K562 (cell line): ENCODE measurements at regions not wholly inside any gene's neighbourhood (a gene's known extent, or its start where the extent isn't known, plus 50 kb on each side); places are given as distances from the start of the nearest gene placed in this dataset.

Experiments used
- ATAC-seq: fragments of 200-7000 bp; cut with Tn5 transposase; 3 replicates; pipeline ENCODE4 v1.9.1; 2020; ENCODE audit warnings: moderate library complexity
- BruUV-seq: library from RNA; stranded (reverse); fragments of 400-500 nt; replicated peaks from 2 replicates; lab custom pipeline; 2021; lab: Mats Ljungman, UMichigan
- CTCF ChIA-PET: fragments of 300-600 bp; formaldehyde crosslinking; extraction: SDS; loops from one replicate; lab custom pipeline; 2021; ENCODE audit warnings: low intra/inter-chr PET ratio; lab: Yijun Ruan, JAX
- POLR2A ChIA-PET: fragments of 300-600, 350-650 bp; sonication (Branson Sonifier 250); formaldehyde crosslinking; extraction: SDS; loops from one replicate; lab custom pipeline; 2021; ENCODE audit warnings: antibody characterized with exemption, inconsistent platforms; lab: Yijun Ruan, JAX
- DNase-seq, 4 experiments: peaks; one replicate each; pipeline versions ENCODE4 v3.0.0 to v3.0.0-alpha.2; 2011 to 2018; ENCODE audit warnings: low spot score in 3 of 4, mixed read lengths in 3 of 4; ENCODE audit errors: extremely low read depth in 1 of 4
- FAIRE-seq: peaks from 2 replicates; lab custom pipeline; 2011; peaks lifted over from hg19 to GRCh38; lab: Jason Lieb, UNC
- H2AFZ ChIP-seq: 2 replicates; pipeline ENCODE4 v1.6.0; 2011; ENCODE audit warnings: low read depth, low read length, control low read depth, inconsistent platforms
- H3K27ac ChIP-seq: fragments of 200-600 bp; 3 replicates; pipeline ENCODE4 v1.8.0; 2011; ENCODE audit warnings: low read depth, mild to moderate bottlenecking, control low read depth, inconsistent platforms, low read length, moderate library complexity, mixed read lengths; ENCODE audit errors: extremely low read depth
- H3K27me3 ChIP-seq, 2 experiments: fragments of 300-600 bp in 1 of 2; 2 replicates in 1 of 2; 3 replicates in 1 of 2; pipeline versions ENCODE4 v1.6.0 to v1.8.0; 2011; ENCODE audit warnings: inconsistent platforms in 2 of 2, low read length in 2 of 2, mild to moderate bottlenecking in 1 of 2, mixed read lengths in 1 of 2, moderate library complexity in 1 of 2; ENCODE audit not compliant: control insufficient read depth in 2 of 2, insufficient read depth in 2 of 2
- H3K36me3 ChIP-seq: fragments of 300-600 bp; 3 replicates; pipeline ENCODE4 v1.8.0; 2011; ENCODE audit warnings: mild to moderate bottlenecking, low read length, inconsistent platforms; ENCODE audit not compliant: control insufficient read depth, insufficient read depth
- H3K4me1 ChIP-seq, 2 experiments: fragments of 200-600 bp in 1 of 2; replicated peaks in 1 of 2; 2 replicates in 1 of 2; 3 replicates in 1 of 2; pipeline versions ENCODE4 v1.5.1 to v1.8.0; 2011; ENCODE audit warnings: inconsistent platforms in 2 of 2, low read length in 2 of 2, mild to moderate bottlenecking in 1 of 2, mixed read lengths in 1 of 2, moderate library complexity in 1 of 2; ENCODE audit not compliant: control insufficient read depth in 2 of 2, insufficient read depth in 2 of 2
- H3K4me2 ChIP-seq: 2 replicates; pipeline ENCODE4 v1.6.1; 2011; ENCODE audit warnings: low read length, control low read depth, inconsistent platforms, mixed read lengths; ENCODE audit not compliant: insufficient read depth
- H3K4me3 ChIP-seq: fragments of 200-600 bp; sonication (generic), shearing (Covaris generic); 2 replicates; pipeline ENCODE4 v1.5.1; 2016; ENCODE audit warnings: control low read depth, inconsistent platforms
- H3K79me2 ChIP-seq: fragments of 200-600 bp; 3 replicates; pipeline ENCODE4 v1.8.0; 2011; ENCODE audit warnings: low read length, inconsistent platforms; ENCODE audit not compliant: control insufficient read depth, insufficient read depth
- H3K9ac ChIP-seq, 2 experiments: 2 replicates each; pipeline versions ENCODE4 v1.6.0 to v1.6.1; 2011; ENCODE audit warnings: low read depth in 2 of 2, low read length in 2 of 2, control low read depth in 1 of 2, inconsistent platforms in 1 of 2, mild to moderate bottlenecking in 1 of 2, mixed read lengths in 1 of 2; ENCODE audit not compliant: insufficient read depth in 1 of 2
- H3K9me1 ChIP-seq: one replicate; pipeline ENCODE4 v1.6.0; 2011; ENCODE audit warnings: inconsistent platforms, mild to moderate bottlenecking, low read length, moderate library complexity; ENCODE audit not compliant: control insufficient read depth, insufficient read depth
- H3K9me3 ChIP-seq: replicated peaks from 2 replicates; pipeline ENCODE4 v1.5.1; 2011; ENCODE audit warnings: low read depth, low read length, inconsistent platforms; ENCODE audit not compliant: control insufficient read depth, insufficient read depth
- H4K20me1 ChIP-seq: replicated peaks from 2 replicates; pipeline ENCODE4 v1.6.1; 2011; ENCODE audit warnings: low read length, inconsistent platforms, mixed read lengths; ENCODE audit not compliant: control insufficient read depth, insufficient read depth
- ERF ChIP-seq: fragments of 450-650 bp; formaldehyde crosslinking; IDR thresholded peaks from 2 replicates; pipeline ENCODE4 v1.4.0; 2020; ENCODE audit warnings: mild to moderate bottlenecking, mixed read lengths
- EZH2 ChIP-seq: IDR thresholded peaks from 2 replicates; pipeline ENCODE4 v1.6.1; 2012; ENCODE audit warnings: low read depth, mild to moderate bottlenecking, inconsistent platforms, low read length, borderline replicate concordance
- NFYB ChIP-seq: IDR thresholded peaks from 2 replicates; pipeline ENCODE4 v1.6.1; 2011; ENCODE audit warnings: mild to moderate bottlenecking, moderate library complexity; ENCODE audit not compliant: insufficient read length; ENCODE audit errors: extremely low read depth
- NUFIP1 ChIP-seq: fragments of 450-650 bp; IDR thresholded peaks from 2 replicates; pipeline ENCODE4 v1.6.1; 2018; ENCODE audit not compliant: partially characterized antibody
- PML ChIP-seq: IDR thresholded peaks from 2 replicates; pipeline ENCODE4 v1.6.1; 2012; ENCODE audit warnings: low read length, inconsistent platforms
- RBM14 ChIP-seq: fragments of 200-400 bp; formaldehyde crosslinking; IDR thresholded peaks from 2 replicates; pipeline ENCODE4 v1.6.1; 2018; ENCODE audit warnings: low read depth, mild to moderate bottlenecking, low read length, moderate library complexity, borderline replicate concordance; ENCODE audit not compliant: insufficient read depth
- ZNF146 ChIP-seq: IDR thresholded peaks from one replicate; pipeline ENCODE4 v1.6.1; 2018; ENCODE audit warnings: missing compliant biosample characterization; ENCODE audit not compliant: unreplicated experiment
- ZNF24 ChIP-seq: fragments of 450-650 bp; IDR thresholded peaks from 2 replicates; pipeline ENCODE4 v1.6.1; 2016
- ZNF282 ChIP-seq: sonication (generic); formaldehyde crosslinking; IDR thresholded peaks from 2 replicates; pipeline ENCODE4 v1.8.1; 2023; ENCODE audit warnings: missing genetic modification reagents
- WGBS: fragments of 100-300 bp; shearing (Covaris generic); methylation state at CpG from one replicate; pipeline ENCODE4 v1.1.6; 2016; ENCODE audit warnings: low coverage, mixed read lengths; ENCODE audit not compliant: insufficient coverage; ENCODE audit errors: missing lambda C conversion rate; 5-methylcytosine and 5-hydroxymethylcytosine counted together
- in situ Hi-C: fragments of 300-500 bp; cut with MboI; formaldehyde crosslinking; loops from 4 replicates; pipeline ENCODE4 v1.15.0; 2018; ENCODE audit warnings: inconsistent platforms, mixed read lengths
- intact Hi-C: fragments of 100-400 bp; cut with micrococcal nuclease; formaldehyde crosslinking; loops from 2 replicates; pipeline ENCODE4 v1.14.2; 2022

GRCh38 chr2:33766175-33766574 is 167.1 kb upstream of the FAM98A start:
- no peaks in the 10 kb centered on the region for H4K20me1 ChIP-seq
- no peak overlapping the region for H3K27ac ChIP-seq
- TF ChIP-seq PML (no peak), NFYB (no peak), ZNF282 (CRISPR knock-in tag) (no peak), EZH2 (no peak), ZNF146 (no peak), ZNF24 (no peak), NUFIP1 (no peak), ERF (CRISPR knock-in tag) (no peak), RBM14 (no peak)
- in situ Hi-C loops (no loop called here), intact Hi-C loops (no loop called here)
- BruUV-seq = no TSS peak
- DNase-seq (no peak), FAIRE-seq (no peak), ATAC-seq (no peak)
- H3K9me1 ChIP-seq = no peaks in the 10 kb centered on the region
- H3K79me2 ChIP-seq = no peaks in the 10 kb centered on the region
- ChIA-PET POLR2A (no interaction called here), CTCF (no interaction called here)
- H3K9me3 ChIP-seq = no peaks in the 10 kb centered on the region
- WGBS = 0% methylated on average over 4 of the region's 4 CpGs
- H3K4me2 ChIP-seq = no peak overlapping the region
- no peaks in the 10 kb centered on the region for H3K27me3 ChIP-seq
- no peak overlapping the region for H2AFZ ChIP-seq
- H3K9ac ChIP-seq = no peak overlapping the region
- no peak overlapping the region for H3K4me3 ChIP-seq
- H3K4me1 ChIP-seq = no peaks in the 10 kb centered on the region
- no peaks in the 10 kb centered on the region for H3K36me3 ChIP-seq
